A549 (cell line): ENCODE measurements at regions not wholly inside any gene's neighbourhood (a gene's known extent, or its start where the extent isn't known, plus 50 kb on each side); places are given as distances from the start of the nearest gene placed in this dataset.

Experiments
- ATAC-seq, 2 experiments: fragments of 200-7000 bp in 1 of 2; fragments of >200 bp in 1 of 2; cut with Nextera tagmentation in 1 of 2; cut with Tn5 transposase in 1 of 2; 3 replicates each; pipeline versions ENCODE4 v1.8.0 to v1.9.1; 2018 to 2020; ENCODE audit warnings: mild to moderate bottlenecking in 1 of 2, moderate library complexity in 1 of 2
- CTCF ChIA-PET: fragments of 300-600 bp; sonication (Branson Sonifier 250); formaldehyde crosslinking; extraction: SDS; loops from one replicate; lab custom pipeline; 2021; ENCODE audit warnings: antibody characterized with exemption, inconsistent platforms; lab: Yijun Ruan, JAX
- POLR2A ChIA-PET: fragments of 350-600 bp; formaldehyde crosslinking; extraction: SDS; loops from one replicate; lab custom pipeline; 2021; ENCODE audit warnings: antibody characterized with exemption, inconsistent platforms; lab: Yijun Ruan, JAX
- DNase-seq, 2 experiments: peaks; one replicate each; pipeline versions ENCODE4 v3.0.0 to v3.0.0-alpha.2; 2011 to 2016; ENCODE audit warnings: low read depth in 1 of 2, low spot score in 1 of 2
- FAIRE-seq: peaks from 2 replicates; lab custom pipeline; 2011; peaks lifted over from hg19 to GRCh38; lab: Jason Lieb, UNC
- H3K27ac ChIP-seq, 2 experiments: fragments of >200 bp; sonication (Bioruptor Twin); formaldehyde crosslinking; 3 replicates each; pipeline ENCODE4 v1.5.1; 2016 to 2017
- H3K4me1 ChIP-seq: fragments of >200 bp; sonication (Bioruptor Twin); formaldehyde crosslinking; 3 replicates; pipeline ENCODE4 v1.6.1; 2016
- H3K4me2 ChIP-seq: fragments of >200 bp; sonication (Bioruptor Twin); formaldehyde crosslinking; 3 replicates; pipeline ENCODE4 v1.6.1; 2016
- H3K4me3 ChIP-seq: fragments of >200 bp; sonication (Bioruptor Twin); formaldehyde crosslinking; 3 replicates; pipeline ENCODE4 v1.5.1; 2016
- H3K9me3 ChIP-seq: fragments of >200 bp; sonication (Bioruptor Twin); formaldehyde crosslinking; 3 replicates; pipeline ENCODE4 v1.6.1; 2016
- EHMT2 ChIP-seq: fragments of 200-600 bp; sonication (generic); IDR thresholded peaks from 2 replicates; pipeline ENCODE4 v1.6.1; 2016; ENCODE audit warnings: antibody characterized with exemption, low read depth, mild to moderate bottlenecking, moderate library complexity
- EP300 ChIP-seq, 2 experiments: fragments of >200 bp; sonication (Bioruptor Twin); formaldehyde crosslinking; IDR thresholded peaks; 2 replicates in 1 of 2; 3 replicates in 1 of 2; pipeline ENCODE4 v1.6.1; 2016 to 2017
- ESRRA ChIP-seq: fragments of 150-350 bp; IDR thresholded peaks from 2 replicates; pipeline ENCODE4 v1.6.1; 2014; ENCODE audit warnings: mild to moderate bottlenecking, low read length, borderline replicate concordance
- FOSB ChIP-seq: fragments of 250-450 bp; sonication (Bioruptor Pico); IDR thresholded peaks from 2 replicates; pipeline ENCODE4 v1.5.0; 2020; ENCODE audit warnings: mild to moderate bottlenecking, moderate library complexity
- FOSL2 ChIP-seq, 2 experiments: fragments of 450-650 bp in 1 of 2; fragments of >200 bp in 1 of 2; sonication (Bioruptor Twin) in 1 of 2; formaldehyde crosslinking; IDR thresholded peaks; 2 replicates each; pipeline versions ENCODE4 v1.5.0 to v1.6.1; 2016 to 2020; ENCODE audit warnings: mild to moderate bottlenecking in 1 of 2, moderate library complexity in 1 of 2
- HOXA7 ChIP-seq: fragments of 250-450 bp; sonication (Bioruptor Pico); IDR thresholded peaks from 2 replicates; pipeline ENCODE4 v1.5.0; 2020; ENCODE audit warnings: mild to moderate bottlenecking, moderate library complexity
- HOXB13 ChIP-seq: fragments of 250-450 bp; sonication (Bioruptor Pico); IDR thresholded peaks from 2 replicates; pipeline ENCODE4 v1.5.0; 2020; ENCODE audit warnings: low read depth, mild to moderate bottlenecking, moderate library complexity
- JUN ChIP-seq, 2 experiments: fragments of >200 bp; sonication (Bioruptor Twin); formaldehyde crosslinking; IDR thresholded peaks; 2 replicates in 1 of 2; 3 replicates in 1 of 2; pipeline ENCODE4 v1.6.1; 2016 to 2017
- KDM5A ChIP-seq: fragments of 200-600 bp; sonication (generic); IDR thresholded peaks from 2 replicates; pipeline ENCODE4 v1.6.1; 2016; ENCODE audit warnings: antibody characterized with exemption, mild to moderate bottlenecking
- MYC ChIP-seq: IDR thresholded peaks from 2 replicates; pipeline ENCODE4 v1.6.1; 2012; ENCODE audit warnings: mild to moderate bottlenecking, inconsistent platforms, low read length, improper control_type of control experiment, borderline replicate concordance
- NR3C1 ChIP-seq: fragments of >200 bp; sonication (Bioruptor Twin); formaldehyde crosslinking; IDR thresholded peaks from 3 replicates; pipeline ENCODE4 v1.6.1; 2017
- POLR2AphosphoS2 ChIP-seq: conservative IDR thresholded peaks from 2 replicates; pipeline ENCODE4 v1.6.1; 2012; ENCODE audit warnings: low read length, improper control_type of control experiment, inconsistent platforms
- RAD21 ChIP-seq, 2 experiments: fragments of >200 bp in 1 of 2; sonication (Bioruptor Twin) in 1 of 2; formaldehyde crosslinking in 1 of 2; IDR thresholded peaks in 1 of 2; conservative IDR thresholded peaks in 1 of 2; 2 replicates in 1 of 2; 3 replicates in 1 of 2; pipeline ENCODE4 v1.6.1; 2012 to 2018; ENCODE audit warnings: inconsistent platforms in 1 of 2
- RCOR1 ChIP-seq: fragments of 150-350 bp; IDR thresholded peaks from 2 replicates; pipeline ENCODE4 v1.6.1; 2014; ENCODE audit warnings: antibody characterized with exemption, low read length, low read depth
- RFX5 ChIP-seq: fragments of 450-650 bp; IDR thresholded peaks from 2 replicates; pipeline ENCODE4 v1.7.1; 2014; ENCODE audit warnings: antibody characterized with exemption, mild to moderate bottlenecking, moderate library complexity
- SMC3 ChIP-seq: fragments of >200 bp; sonication (Bioruptor Twin); formaldehyde crosslinking; IDR thresholded peaks from 3 replicates; pipeline ENCODE4 v1.6.1; 2018; ENCODE audit warnings: inconsistent platforms
- TP53 ChIP-seq: fragments of 250-450 bp; sonication (Bioruptor Pico); IDR thresholded peaks from 2 replicates; pipeline ENCODE4 v1.5.0; 2021; ENCODE audit warnings: mild to moderate bottlenecking, moderate library complexity
- ZFP36 ChIP-seq: fragments of 450-650 bp; IDR thresholded peaks from 2 replicates; pipeline ENCODE4 v1.6.1; 2014; ENCODE audit warnings: borderline replicate concordance; ENCODE audit not compliant: partially characterized antibody
- WGBS: methylation state at CpG from one replicate; pipeline ENCODE4 v1.1.6; 2017; ENCODE audit errors: missing lambda C conversion rate; 5-methylcytosine and 5-hydroxymethylcytosine counted together
- TF ChIP-seq, protein P1 (sequence below): fragments of 450-650 bp; IDR thresholded peaks from 2 replicates; pipeline ENCODE4 v1.6.1; 2014; ENCODE audit warnings: antibody characterized with exemption
- TF ChIP-seq, protein P2 (sequence below): fragments of 200-600 bp; sonication (generic); IDR thresholded peaks from 2 replicates; pipeline ENCODE4 v1.6.1; 2016; ENCODE audit warnings: antibody characterized with exemption, mild to moderate bottlenecking, moderate library complexity
- TF ChIP-seq, protein P3 (sequence below): IDR thresholded peaks from 2 replicates; pipeline ENCODE4 v1.6.1; 2012
- TF ChIP-seq, protein P4 (sequence below): fragments of >200 bp; sonication (Bioruptor Twin); formaldehyde crosslinking; IDR thresholded peaks from 2 replicates; pipeline ENCODE4 v1.6.1; 2016

DNA sequence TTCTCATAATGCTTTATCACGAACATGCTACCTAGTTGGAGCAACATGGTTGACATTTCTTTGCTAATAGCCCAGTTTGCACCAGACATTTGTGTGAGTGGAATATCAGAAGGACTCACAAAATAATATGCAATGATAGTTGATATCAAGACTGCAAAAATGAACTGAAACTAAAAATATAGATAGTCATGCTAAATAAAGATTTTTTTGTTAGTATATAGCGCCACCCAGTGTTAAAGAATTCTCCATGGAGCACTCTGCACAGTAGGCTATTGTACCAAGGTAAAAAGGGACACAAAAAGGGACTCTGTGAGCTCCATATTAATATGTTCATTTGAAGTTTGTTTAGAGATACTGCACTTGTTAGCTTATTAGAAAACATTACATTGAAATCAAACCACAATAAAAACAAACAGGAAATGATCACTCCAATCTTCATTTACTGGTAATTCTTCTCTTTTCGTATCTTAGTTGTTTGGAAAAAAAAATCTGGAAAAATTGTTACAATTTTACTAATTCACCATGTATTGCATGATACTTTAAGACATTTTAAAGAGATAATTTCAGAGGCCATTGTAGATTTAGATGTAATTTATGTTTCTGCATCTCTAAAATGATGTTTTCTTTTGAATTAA lies 1509.6 kb downstream of the ADGRL3 start:
- no peak for TF ChIP-seq TP53 (CRISPR knock-in tag)
- TF ChIP-seq JUN (IDR thresholded peaks at IDR 0.05): no peak
- TF ChIP-seq RAD21 (conservative IDR thresholded peaks at IDR 0.05 in 1 of 2, IDR thresholded peaks at IDR 0.05 in 1 of 2): peak in 1 of 2 experiments; percentile 23; a peak in 2 of 5 replicates
- DNase-seq (peak in 1 of 2 experiments; percentile 6), FAIRE-seq (no peak), ATAC-seq (no peak)
- WGBS: 13% methylated on average over 3 of the region's 3 CpGs
- no peaks in the 10 kb centered on the region for H3K9me3 ChIP-seq
- ChIA-PET CTCF (no interaction called here), POLR2A (no interaction called here)
- no peak overlapping the region for H3K27ac ChIP-seq
- H3K4me3 ChIP-seq: no peak overlapping the region
- 0 out of 3 replicates have a peak overlapping the region, but pooled peaks have one; percentile 25 for H3K4me2 ChIP-seq
- H3K4me1 ChIP-seq: no peaks in the 10 kb centered on the region

DNA sequence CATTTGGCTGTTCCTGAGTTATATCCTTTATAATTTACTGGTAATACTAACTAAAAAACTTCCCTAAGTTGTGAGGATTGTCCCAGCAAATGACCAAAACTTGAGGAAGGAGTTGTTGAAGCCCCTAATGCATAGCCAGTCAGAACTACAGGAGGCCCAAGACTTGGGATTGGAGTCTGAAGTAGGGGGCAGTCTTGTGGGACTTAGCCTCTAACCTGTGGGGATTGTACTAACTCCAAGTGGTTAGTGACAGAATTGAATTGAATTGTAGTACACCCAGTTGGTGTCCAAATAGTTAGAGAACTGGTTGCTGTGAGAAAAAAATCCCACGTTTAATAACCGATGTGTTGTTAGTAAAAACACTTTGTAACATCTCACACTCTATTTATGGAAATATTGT lies 1506.3 kb downstream of the ADGRL3 start:
- POLR2A ChIA-PET: no interaction called here
- no peak overlapping the region for H3K27ac ChIP-seq
- no peaks in the 10 kb centered on the region for H3K9me3 ChIP-seq
- no peak for ATAC-seq
- H3K4me3 ChIP-seq: no peak overlapping the region
- 39% methylated on average over 2 of the region's 2 CpGs for WGBS
- H3K4me1 ChIP-seq: no peaks in the 10 kb centered on the region
- TF ChIP-seq, protein P1, sequence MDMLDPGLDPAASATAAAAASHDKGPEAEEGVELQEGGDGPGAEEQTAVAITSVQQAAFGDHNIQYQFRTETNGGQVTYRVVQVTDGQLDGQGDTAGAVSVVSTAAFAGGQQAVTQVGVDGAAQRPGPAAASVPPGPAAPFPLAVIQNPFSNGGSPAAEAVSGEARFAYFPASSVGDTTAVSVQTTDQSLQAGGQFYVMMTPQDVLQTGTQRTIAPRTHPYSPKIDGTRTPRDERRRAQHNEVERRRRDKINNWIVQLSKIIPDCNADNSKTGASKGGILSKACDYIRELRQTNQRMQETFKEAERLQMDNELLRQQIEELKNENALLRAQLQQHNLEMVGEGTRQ: no peak
- TF ChIP-seq, all 56 proteins: peak for 0
- no peak overlapping the region for H3K4me2 ChIP-seq
- no peak for DNase-seq
- no peak for FAIRE-seq
- CTCF ChIA-PET: no interaction called here

DNA sequence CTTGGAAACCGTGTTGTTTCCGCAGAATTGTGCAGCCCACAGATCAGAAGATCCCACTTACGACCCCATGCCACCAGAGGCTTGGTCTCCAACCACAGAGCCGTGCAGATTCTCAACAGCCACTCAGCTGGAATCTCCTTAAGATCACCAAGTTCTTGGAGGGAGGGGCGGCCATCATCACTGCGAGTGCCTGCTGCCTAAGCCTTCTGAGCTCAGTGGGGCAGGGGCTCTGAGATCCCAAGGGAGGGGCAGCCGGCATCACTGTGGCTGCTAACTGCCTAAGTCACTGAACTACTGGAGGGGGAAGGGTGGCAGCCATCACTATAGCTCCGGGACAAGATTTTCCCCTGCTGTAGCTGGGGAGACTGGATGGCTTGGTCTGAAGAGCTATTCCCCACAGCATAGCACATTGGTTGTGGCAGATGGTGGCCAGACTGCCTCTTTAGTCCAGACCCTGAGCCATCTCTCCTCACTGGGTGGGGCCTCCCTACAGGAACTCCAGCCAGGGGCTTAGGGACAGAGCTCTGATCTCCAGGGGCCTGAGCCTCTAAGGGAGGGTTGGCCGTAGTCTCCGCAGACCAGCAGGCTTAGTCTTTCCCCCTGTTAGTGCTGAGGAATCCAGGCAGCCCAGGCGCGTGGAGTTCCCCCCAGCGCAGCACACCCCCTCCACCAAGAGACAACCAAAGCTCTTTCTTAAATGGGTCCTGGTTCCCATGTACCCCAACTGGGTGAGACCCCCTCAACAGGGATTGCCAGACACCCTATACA lies 1483.9 kb downstream of the ADGRL3 start:
- no peak overlapping the region for H3K4me3 ChIP-seq
- ATAC-seq (no peak), DNase-seq (no peak), FAIRE-seq (no peak)
- TF ChIP-seq HOXB13 (CRISPR knock-in tag): no peak
- no peak for TF ChIP-seq RFX5
- no peak for TF ChIP-seq FOSL2 (IDR thresholded peaks at IDR 0.05)
- TF ChIP-seq FOSL2 (CRISPR knock-in tag; IDR thresholded peaks at IDR 0.05): no peak
- TF ChIP-seq, protein P2, sequence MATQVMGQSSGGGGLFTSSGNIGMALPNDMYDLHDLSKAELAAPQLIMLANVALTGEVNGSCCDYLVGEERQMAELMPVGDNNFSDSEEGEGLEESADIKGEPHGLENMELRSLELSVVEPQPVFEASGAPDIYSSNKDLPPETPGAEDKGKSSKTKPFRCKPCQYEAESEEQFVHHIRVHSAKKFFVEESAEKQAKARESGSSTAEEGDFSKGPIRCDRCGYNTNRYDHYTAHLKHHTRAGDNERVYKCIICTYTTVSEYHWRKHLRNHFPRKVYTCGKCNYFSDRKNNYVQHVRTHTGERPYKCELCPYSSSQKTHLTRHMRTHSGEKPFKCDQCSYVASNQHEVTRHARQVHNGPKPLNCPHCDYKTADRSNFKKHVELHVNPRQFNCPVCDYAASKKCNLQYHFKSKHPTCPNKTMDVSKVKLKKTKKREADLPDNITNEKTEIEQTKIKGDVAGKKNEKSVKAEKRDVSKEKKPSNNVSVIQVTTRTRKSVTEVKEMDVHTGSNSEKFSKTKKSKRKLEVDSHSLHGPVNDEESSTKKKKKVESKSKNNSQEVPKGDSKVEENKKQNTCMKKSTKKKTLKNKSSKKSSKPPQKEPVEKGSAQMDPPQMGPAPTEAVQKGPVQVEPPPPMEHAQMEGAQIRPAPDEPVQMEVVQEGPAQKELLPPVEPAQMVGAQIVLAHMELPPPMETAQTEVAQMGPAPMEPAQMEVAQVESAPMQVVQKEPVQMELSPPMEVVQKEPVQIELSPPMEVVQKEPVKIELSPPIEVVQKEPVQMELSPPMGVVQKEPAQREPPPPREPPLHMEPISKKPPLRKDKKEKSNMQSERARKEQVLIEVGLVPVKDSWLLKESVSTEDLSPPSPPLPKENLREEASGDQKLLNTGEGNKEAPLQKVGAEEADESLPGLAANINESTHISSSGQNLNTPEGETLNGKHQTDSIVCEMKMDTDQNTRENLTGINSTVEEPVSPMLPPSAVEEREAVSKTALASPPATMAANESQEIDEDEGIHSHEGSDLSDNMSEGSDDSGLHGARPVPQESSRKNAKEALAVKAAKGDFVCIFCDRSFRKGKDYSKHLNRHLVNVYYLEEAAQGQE: no peak
- TF ChIP-seq SMC3: no peak
- TF ChIP-seq HOXA7 (CRISPR knock-in tag): no peak
- TF ChIP-seq FOSB: no peak
- TF ChIP-seq KDM5A: no peak
- TF ChIP-seq EHMT2: no peak
- WGBS: 33% methylated on average over 5 of the region's 13 CpGs
- ChIA-PET POLR2A (no interaction called here), CTCF (no interaction called here)
- no peak overlapping the region for H3K4me2 ChIP-seq
- no peaks in the 10 kb centered on the region for H3K9me3 ChIP-seq
- no peak overlapping the region for H3K27ac ChIP-seq
- H3K4me1 ChIP-seq: no peaks in the 10 kb centered on the region

DNA sequence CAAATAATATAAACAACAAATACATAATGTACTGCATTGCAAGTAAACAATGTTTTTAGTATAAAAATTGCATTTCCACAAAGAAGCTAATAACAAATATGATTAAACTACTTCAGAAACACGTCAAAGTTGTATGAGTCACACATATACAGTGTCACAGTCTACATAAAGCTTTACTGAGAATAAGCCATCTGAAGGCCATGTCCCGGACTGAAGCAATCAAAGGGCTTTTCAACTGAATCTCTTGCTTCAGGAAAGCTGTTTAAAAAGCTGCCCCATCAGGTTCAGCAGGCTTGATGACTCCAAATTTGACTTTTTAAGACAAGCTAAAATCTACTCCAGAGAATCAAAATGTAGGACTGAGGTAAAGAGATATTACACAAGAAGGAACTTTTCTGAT lies 1476.8 kb downstream of the ADGRL3 start:
- 9% methylated on average over 2 of the region's 2 CpGs for WGBS
- no peak overlapping the region for H3K27ac ChIP-seq
- no peak for ATAC-seq
- DNase-seq: no peak
- CTCF ChIA-PET: no interaction called here
- TF ChIP-seq RCOR1 (no peak), ESRRA (no peak), ZFP36 (no peak), MYC (no peak), NR3C1 (no peak), POLR2AphosphoS2 (no peak), EP300 (IDR thresholded peaks at IDR 0.05) (no peak)
- TF ChIP-seq, protein P3, sequence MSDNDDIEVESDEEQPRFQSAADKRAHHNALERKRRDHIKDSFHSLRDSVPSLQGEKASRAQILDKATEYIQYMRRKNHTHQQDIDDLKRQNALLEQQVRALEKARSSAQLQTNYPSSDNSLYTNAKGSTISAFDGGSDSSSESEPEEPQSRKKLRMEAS: no peak
- TF ChIP-seq, protein P4, sequence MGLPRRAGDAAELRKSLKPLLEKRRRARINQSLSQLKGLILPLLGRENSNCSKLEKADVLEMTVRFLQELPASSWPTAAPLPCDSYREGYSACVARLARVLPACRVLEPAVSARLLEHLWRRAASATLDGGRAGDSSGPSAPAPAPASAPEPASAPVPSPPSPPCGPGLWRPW: no peak
- TF ChIP-seq, all 56 proteins: peak for 0
- H3K4me3 ChIP-seq: no peak overlapping the region
- POLR2A ChIA-PET: no interaction called here
- no peak for FAIRE-seq
- no peak overlapping the region for H3K4me2 ChIP-seq
- H3K9me3 ChIP-seq: no peaks in the 10 kb centered on the region
- H3K4me1 ChIP-seq: no peaks in the 10 kb centered on the region
